ENCODE measurements at regions not wholly inside any gene's neighbourhood (a gene's known extent, or its start where the extent isn't known, plus 50 kb on each side); places are given as distances from the start of the nearest gene placed in this dataset.

- no peak for TF ChIP-seq POLR2A (IDR thresholded peaks at IDR 0.05)
- no peak for TF ChIP-seq EP300 (IDR thresholded peaks at IDR 0.05)
Measured at GRCh38 chr6:164246082-164246481, 831.6 kb downstream of the QKI start.
